ENCODE measurements at regions not wholly inside any gene's neighbourhood (a gene's known extent, or its start where the extent isn't known, plus 50 kb on each side); places are given as distances from the start of the nearest gene placed in this dataset.
"Not testable (repeated sequence)": the region's sequence is repeated elsewhere in the genome, so short reads cannot be mapped to it uniquely, and the experiment has no call there.

- no peak overlapping the region for H3K27ac ChIP-seq
- no peak for DNase-seq (ENCODE audit: low read depth, low spot score)
Observed at GRCh38 chr4:125781651-125782050, 466.9 kb downstream of the FAT4 start.

DNA sequence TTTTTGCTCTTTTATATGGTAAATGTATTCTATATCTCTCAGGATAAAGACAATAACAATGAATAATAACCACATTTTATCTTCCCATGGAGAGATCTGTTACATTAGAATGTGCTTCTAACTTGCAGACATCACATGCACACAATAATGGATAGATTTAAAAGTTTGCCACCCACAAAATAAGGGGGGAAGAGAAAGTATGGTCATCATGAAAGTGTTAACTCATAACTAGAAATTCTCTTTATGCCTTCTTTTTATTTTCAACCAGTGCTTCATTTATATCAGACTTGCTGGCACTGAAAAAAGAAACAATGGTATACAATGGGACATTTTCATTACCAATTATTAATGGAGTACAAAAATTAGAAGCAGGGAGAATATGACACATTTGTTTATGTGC is 470.0 kb downstream of the FAT4 start:
- H3K27ac ChIP-seq, result no peak overlapping the region
- no peak for DNase-seq (ENCODE audit: low read depth, low spot score)

- no peak for DNase-seq (ENCODE audit: low read depth, low spot score)
- no peak overlapping the region for H3K27ac ChIP-seq
Observed at GRCh38 chr4:125787707-125788106, 473.0 kb downstream of the FAT4 start.

DNA sequence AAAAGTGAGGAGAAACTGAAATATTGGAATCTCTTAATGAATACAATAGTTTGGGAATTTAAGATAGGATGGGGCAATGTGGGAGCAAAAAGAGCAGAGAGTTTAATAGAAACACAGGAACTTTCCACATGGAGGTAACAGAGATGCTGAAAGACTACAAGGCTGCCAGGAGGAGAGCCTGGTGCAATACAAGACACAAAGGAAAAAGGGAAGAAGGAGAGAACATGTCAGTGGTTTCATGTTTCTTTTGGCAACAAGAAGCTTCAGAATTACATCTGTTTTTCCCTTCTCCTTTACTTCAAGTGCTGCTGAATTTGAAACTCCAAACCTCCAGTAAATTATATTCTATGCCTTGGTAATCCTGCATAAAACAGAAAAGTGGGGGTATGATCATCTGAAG is 474.3 kb downstream of the FAT4 start:
- DNase-seq (ENCODE audit: low read depth, low spot score), result no peak
- H3K27ac ChIP-seq, result no peak overlapping the region

- no peak for DNase-seq (ENCODE audit: low read depth, low spot score)
- H3K27ac ChIP-seq, result no peak overlapping the region
Observed at GRCh38 chr4:125791896-125792295, 477.1 kb downstream of the FAT4 start.

- DNase-seq (ENCODE audit: low read depth, low spot score), result no peak
- H3K27ac ChIP-seq, result no peak overlapping the region
Observed at GRCh38 chr4:125794989-125795388, 480.2 kb downstream of the FAT4 start.

DNA sequence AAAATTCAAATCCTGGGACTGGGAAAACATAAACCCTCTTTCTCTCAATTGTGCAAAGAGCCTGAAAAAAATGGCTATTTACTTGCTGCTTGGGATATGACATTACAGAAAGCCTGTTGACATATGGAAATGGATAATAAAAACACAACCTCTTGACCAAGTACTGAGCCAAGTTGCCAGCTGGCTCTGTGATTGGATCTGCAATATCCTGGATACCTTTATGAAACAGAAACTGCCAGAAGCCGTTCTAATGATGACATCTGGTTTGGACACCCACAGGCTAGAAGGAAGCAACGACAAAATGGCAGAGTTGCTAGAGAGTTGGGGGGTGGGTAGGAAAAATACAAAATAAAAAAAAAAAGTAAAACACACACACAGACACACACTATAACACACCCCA is 481.4 kb downstream of the FAT4 start:
- no peak for DNase-seq (ENCODE audit: low read depth, low spot score)

GRCh38 chr4:125797621-125798020 is 482.9 kb downstream of the FAT4 start:
- H3K27ac ChIP-seq; DNase-seq (ENCODE audit: low read depth, low spot score): not testable (repeated sequence)

More for the DNA sequence above, 481.4 kb downstream of the FAT4 start:
- H3K27ac ChIP-seq, result no peak overlapping the region

DNA sequence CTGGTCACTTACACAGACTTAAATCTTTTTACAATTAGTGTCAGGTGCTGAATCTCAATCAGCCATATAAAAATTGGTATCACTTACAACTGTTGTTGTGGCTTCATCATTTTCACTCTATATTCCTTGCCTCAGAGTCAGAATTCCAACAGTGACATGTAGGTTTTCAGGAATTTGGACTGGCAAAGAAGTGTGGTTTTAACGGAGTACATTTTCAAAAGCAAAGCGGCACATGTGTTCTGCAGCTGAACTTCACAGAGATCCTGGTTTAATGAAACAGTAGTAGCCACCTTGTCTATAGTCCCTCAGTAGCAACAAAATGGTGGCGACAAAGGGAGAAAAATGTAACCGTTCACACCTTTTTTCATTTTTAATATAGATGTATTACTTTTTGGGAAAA is 486.6 kb downstream of the FAT4 start:
- no peak overlapping the region for H3K27ac ChIP-seq
- DNase-seq (ENCODE audit: low read depth, low spot score), result no peak

GRCh38 chr4:125801924-125802323 is 487.2 kb downstream of the FAT4 start:
- DNase-seq (ENCODE audit: low read depth, low spot score), result no peak
- no peak overlapping the region for H3K27ac ChIP-seq

DNA sequence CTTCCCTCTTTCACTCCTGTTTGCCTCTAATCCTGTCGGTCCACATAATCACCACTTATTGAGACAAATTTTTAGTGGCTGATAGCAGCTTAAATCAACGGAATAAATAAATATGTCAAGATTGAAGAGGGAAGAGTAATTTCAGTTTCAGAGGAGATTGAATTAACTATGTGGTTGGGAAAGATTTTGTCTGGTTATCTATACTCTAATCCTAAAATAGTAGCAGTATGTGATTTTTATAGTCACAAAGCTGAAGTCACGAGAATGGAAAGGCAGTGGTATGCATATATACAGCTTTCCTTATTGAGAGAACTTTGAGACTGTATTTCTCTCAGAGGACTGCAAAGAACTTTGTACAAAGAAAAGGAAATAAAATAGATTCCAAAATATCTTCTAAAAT is 493.3 kb downstream of the FAT4 start:
- H3K27ac ChIP-seq, result no peak overlapping the region

GRCh38 chr4:125808570-125808969 is 493.8 kb downstream of the FAT4 start:
- DNase-seq (ENCODE audit: low read depth, low spot score), result no peak
- H3K27ac ChIP-seq, result no peak overlapping the region

More for the DNA sequence above, 493.3 kb downstream of the FAT4 start:
- no peak for DNase-seq (ENCODE audit: low read depth, low spot score)

DNA sequence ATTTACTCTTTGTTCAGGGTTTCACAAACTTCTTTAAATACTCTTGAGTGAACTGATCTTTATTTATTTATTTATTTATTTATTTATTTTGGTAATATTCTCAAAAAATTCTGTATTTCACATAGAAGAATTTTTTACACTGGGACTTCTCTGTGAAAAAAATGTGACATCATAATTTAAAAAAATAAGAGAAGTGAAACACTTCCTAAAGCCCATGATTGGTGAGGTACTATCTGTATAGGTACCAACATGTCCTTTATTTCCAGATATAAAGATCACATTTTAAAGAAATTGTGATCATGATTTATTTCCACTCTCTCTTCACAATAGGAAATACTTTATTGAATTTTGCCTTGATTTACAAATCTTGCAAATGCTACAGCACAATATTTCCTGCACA is 497.1 kb downstream of the FAT4 start:
- H3K27ac ChIP-seq, result no peak overlapping the region
- DNase-seq (ENCODE audit: low read depth, low spot score), result no peak

DNA sequence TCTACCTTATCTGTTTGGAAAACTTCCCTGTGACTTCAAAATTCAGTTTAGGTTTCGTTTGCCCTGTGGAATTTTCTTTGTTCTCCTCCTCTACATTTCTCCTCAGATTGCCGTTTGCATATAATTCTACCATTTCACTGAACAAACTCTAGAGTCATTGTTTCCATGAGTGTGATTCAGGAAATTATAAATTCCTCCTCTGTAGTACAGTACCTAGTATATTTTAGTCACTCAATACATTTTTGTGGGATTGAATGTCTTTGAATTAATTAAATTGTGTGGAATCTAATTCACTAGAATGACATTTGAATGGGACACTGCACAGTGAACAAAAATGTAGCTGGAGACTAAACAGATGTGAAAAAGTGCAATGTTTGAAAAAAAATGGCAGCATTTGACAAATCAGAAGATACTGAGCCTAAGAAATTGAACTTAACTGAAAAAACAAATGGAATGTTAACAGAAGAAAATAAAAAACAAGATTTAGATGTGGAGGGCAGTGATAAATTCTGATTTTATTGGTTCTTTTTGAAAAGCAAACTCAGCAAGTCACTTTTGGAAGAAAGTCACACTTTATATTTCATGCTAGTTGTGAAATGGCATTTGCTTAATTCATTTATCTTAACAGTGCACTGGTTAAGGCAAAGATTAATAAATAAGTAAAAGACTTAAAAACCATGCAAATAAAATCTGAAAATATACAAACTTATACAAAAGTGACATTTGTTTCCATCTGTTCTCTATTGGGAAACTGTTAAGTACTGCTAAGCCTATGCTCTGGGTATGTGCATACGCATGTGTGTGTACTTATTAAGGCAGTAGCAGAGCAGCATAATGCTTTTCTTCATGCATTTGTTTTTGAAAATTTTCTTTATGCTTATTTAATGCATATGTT is 512.3 kb downstream of the FAT4 start:
- no peak overlapping the region for H3K27ac ChIP-seq
- DNase-seq (ENCODE audit: low read depth, low spot score), result no peak

DNA sequence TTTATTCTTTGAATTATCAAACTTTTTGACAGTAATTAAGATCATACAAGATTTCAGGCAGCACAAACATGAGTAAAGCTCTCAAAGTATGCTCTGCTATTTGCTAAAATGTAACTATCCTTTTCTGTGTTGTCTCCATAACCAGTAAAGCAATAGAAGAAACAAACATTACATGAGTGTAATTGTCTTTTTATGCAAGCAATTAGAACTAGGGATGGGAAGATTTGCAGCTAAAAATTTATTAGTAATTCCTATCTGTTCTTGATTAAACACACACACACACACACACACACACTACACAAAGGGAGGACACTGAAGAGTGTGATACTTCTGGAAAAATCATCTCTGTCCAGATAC is 512.9 kb downstream of the FAT4 start:
- DNase-seq (ENCODE audit: low read depth, low spot score), result no peak
- no peak overlapping the region for H3K27ac ChIP-seq

- H3K27ac ChIP-seq, result no peak overlapping the region
- DNase-seq (ENCODE audit: low read depth, low spot score), result no peak
Observed at GRCh38 chr4:125828346-125828745, 513.6 kb downstream of the FAT4 start.

DNA sequence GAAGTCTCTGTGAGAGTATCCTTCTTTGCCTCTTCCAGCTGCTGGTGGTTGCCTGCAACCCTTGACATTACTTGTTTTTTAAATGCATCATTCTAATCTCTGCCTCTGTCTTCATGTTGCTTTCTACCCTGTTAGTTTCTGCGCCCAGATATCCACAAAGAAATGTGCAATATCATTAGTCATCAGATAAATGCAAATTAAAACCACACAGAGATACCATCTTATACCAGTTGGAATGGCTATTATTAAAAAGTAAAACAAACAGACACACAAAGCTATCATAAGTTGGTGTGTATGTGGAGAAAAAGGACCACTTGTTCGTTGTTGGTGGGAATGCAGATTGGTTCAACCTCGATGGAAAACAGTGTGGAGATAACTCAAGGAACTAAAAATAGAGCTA is 517.4 kb downstream of the FAT4 start:
- no peak for DNase-seq (ENCODE audit: low read depth, low spot score)
- H3K27ac ChIP-seq, result no peak overlapping the region

DNA sequence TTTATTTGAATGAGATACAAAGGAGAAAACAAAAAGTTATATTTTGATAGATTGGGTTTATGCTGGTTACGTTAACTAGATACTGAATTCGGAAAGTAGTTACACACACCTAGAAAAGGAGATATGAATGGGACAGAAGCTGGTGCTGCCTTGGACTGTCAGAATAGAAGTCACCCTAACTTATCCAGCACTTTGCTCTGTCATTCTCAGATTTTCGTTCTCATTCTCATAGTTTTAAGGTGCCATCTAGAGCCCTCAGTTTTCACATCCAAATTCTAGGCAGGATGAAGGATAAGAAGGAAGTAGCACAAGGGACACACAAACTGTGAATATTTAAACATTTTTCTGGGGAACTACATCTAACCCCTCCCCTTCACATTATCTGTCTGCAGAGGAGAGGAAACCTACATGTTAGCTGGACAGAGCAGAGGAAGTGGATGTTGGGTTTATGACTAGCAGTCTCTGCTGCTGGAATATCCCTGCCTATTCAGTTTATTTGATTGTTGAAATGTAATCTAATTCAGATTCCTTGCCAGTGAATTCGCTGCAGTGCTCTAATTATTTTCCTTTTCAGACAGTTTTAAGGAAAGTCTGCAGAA is 521.9 kb downstream of the FAT4 start:
- H3K27ac ChIP-seq, result no peak overlapping the region
- no peak for DNase-seq (ENCODE audit: low read depth, low spot score)

DNA sequence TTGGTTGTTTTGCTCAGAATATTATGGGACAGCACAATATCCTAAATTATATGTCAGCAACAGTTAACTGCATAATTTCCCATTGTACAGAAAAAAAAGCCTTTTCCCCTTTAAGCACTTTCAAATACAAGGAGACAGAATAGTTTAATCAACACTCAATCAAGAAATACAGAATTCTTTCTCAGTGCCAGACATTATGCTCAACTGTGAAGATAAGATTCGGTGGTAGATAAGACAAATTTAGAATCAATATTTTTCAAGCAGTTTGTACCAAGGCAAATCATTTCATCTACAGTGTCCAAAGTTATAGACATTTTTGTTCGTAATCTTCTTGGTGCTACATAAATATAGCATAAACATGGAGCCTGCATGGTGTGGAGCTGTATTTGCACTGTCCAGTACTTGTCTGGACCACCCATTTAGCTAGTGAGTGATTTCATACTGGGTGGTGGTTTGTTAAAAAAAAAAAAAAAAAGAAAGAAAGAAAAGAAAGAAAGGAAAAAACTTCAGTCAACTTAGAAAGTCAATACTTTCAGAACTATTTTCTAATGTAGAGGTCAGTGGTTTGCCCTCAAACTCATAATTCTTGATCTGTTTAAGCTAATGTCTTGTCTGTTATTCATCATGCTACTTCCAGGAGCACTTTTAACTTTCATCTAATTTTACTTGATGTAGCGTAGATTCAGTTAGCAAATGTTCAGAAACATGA is 522.9 kb downstream of the FAT4 start:
- no peak for DNase-seq (ENCODE audit: low read depth, low spot score)

GRCh38 chr4:125838202-125838601 is 523.4 kb downstream of the FAT4 start:
- H3K27ac ChIP-seq, result no peak overlapping the region
- DNase-seq (ENCODE audit: low read depth, low spot score), result no peak

More for the DNA sequence above, 522.9 kb downstream of the FAT4 start:
- no peak overlapping the region for H3K27ac ChIP-seq

DNA sequence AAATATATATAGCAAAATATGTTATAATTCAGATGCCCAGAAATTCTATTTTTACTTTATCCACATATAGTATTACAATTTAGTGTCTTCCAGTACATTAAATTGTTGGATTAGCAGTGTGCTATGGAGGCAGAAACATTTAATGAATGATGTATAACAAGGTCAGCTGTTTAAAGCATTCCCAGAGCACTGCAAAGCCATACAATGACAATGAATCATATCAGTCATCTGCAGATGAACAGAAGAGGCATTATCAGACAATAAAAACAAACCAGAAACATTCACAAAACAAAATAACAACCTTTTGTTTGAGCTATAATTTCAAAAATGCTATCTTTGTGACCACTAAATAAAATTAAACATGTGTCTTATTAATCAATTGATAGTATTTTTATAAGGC is 524.2 kb downstream of the FAT4 start:
- no peak for DNase-seq (ENCODE audit: low read depth, low spot score)
- H3K27ac ChIP-seq, result no peak overlapping the region
